Mucosa of stomach (tissue), 1 donor: ENCODE measurements at regions not wholly inside any gene's neighbourhood (a gene's known extent, or its start where the extent isn't known, plus 50 kb on each side); places are given as distances from the start of the nearest gene placed in this dataset.

Experiments used
- H3K27me3 ChIP-seq: one replicate; pipeline ENCODE4 v1.7.0; 2013; ENCODE audit warnings: mild to moderate bottlenecking, low read length; ENCODE audit not compliant: control insufficient read depth, insufficient read depth
- H3K36me3 ChIP-seq: one replicate; pipeline ENCODE4 v1.7.0; 2013; ENCODE audit warnings: low read length; ENCODE audit not compliant: control insufficient read depth, insufficient read depth
- H3K4me1 ChIP-seq: one replicate; pipeline ENCODE4 v1.7.0; 2013; ENCODE audit warnings: mild to moderate bottlenecking, low read length; ENCODE audit not compliant: control insufficient read depth, insufficient read depth
- H3K4me3 ChIP-seq: one replicate; pipeline ENCODE4 v1.7.0; 2013; ENCODE audit warnings: low read length
- H3K9ac ChIP-seq: one replicate; pipeline ENCODE4 v1.7.0; 2013; ENCODE audit warnings: mild to moderate bottlenecking, low read length, moderate library complexity
- H3K9me3 ChIP-seq: one replicate; pipeline ENCODE4 v1.7.0; 2013; ENCODE audit warnings: mild to moderate bottlenecking, low read length, moderate library complexity; ENCODE audit not compliant: control insufficient read depth
- donor health status: Pancreatic carcinoma.

DNA sequence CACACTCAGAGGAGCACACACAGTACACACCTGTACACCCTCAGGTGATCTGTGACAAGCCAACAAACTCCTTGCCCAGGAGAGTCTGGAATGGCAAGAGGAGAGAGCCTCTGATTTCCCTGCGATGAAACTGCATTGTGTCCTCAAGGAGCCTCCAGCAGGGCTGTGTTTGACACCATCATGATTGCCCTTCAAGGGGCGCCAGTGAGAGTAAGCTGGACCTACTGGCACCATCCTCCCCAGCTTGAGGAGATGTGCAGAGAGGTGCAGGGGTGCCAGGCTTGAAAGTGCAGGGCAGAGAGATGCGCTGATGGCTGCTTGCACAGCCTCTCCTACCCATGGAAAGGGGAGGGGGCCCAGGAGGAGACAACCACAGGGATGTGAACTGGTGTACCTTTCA lies 188.8 kb upstream of the CADM1 start:
- H3K4me1 ChIP-seq: no peaks in the 10 kb centered on the region
- no peak overlapping the region for H3K9ac ChIP-seq

DNA sequence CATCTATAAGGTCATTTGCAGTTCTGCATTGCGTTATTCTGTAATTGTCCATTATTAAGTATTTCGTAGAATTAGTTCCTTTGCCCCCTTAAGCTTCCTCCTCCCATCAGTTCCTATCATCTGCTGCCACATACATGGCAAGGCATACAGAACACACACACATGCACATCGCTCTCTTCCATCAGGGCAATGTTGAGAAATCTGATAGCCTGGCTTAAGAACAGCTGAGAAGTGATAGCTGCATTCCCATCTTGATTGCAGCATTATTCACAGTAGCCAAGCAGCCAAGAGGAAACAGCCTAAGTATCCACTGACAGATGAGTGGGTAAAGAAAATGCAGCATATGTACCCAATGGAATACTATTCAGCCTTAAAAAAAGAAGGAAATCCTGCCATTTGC lies 186.8 kb upstream of the CADM1 start:
- Histone ChIP-seq H3K4me1 (no peaks in the 10 kb centered on the region), H3K4me3 (no peak overlapping the region), H3K36me3 (no peaks in the 10 kb centered on the region), H3K9me3 (no peaks in the 10 kb centered on the region), H3K27me3 (no peaks in the 10 kb centered on the region), H3K9ac (no peak overlapping the region)

More for the DNA sequence above, 188.8 kb upstream of the CADM1 start:
- no peaks in the 10 kb centered on the region for H3K27me3 ChIP-seq
- no peaks in the 10 kb centered on the region for H3K36me3 ChIP-seq
- no peaks in the 10 kb centered on the region for H3K9me3 ChIP-seq
- no peak overlapping the region for H3K4me3 ChIP-seq

DNA sequence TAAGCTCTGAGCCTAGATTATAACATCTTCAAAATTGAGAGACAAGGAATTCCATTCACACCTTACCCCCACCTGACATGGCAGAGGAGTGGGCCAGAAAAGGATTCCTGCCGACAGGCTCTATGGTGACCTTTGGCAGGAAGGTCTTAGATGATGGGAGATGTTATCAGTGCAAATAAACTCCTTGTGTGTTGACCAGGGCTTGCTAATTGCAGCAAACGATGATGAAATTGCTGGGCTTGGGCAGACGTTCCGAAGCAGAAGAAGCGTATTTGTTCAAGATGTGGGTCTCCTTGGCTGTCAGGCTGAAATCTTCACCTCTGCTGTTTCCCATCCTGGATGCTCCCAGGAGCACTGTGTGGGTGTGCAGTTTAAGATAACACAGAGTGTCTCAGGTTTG lies 183.7 kb upstream of the CADM1 start:
- no peak overlapping the region for H3K9ac ChIP-seq
- no peaks in the 10 kb centered on the region for H3K36me3 ChIP-seq
- H3K27me3 ChIP-seq: no peaks in the 10 kb centered on the region
- H3K4me1 ChIP-seq: no peaks in the 10 kb centered on the region
- H3K4me3 ChIP-seq: no peak overlapping the region
- no peaks in the 10 kb centered on the region for H3K9me3 ChIP-seq

DNA sequence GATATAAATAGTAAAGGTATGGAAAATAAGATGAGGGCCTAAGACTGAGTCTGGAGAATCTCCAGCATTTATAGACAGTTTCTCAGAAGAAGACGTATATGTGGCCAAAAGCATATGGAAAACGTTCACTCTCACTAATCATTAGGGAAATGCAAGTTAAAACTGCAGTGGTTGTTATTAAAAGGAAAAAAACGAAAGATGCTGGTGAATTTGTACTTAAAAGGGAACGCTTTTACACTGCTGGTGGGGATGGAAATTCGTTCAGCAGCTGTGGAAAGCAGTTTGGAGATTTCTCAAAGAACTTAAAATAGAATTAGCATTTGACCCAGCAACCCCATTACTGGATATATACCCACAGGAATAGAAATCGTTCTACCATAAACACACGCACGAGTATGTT lies 180.5 kb upstream of the CADM1 start:
- no peak overlapping the region for H3K9ac ChIP-seq
- no peak overlapping the region for H3K4me3 ChIP-seq
- H3K9me3 ChIP-seq: no peaks in the 10 kb centered on the region
- no peaks in the 10 kb centered on the region for H3K36me3 ChIP-seq
- no peaks in the 10 kb centered on the region for H3K4me1 ChIP-seq
- no peaks in the 10 kb centered on the region for H3K27me3 ChIP-seq

DNA sequence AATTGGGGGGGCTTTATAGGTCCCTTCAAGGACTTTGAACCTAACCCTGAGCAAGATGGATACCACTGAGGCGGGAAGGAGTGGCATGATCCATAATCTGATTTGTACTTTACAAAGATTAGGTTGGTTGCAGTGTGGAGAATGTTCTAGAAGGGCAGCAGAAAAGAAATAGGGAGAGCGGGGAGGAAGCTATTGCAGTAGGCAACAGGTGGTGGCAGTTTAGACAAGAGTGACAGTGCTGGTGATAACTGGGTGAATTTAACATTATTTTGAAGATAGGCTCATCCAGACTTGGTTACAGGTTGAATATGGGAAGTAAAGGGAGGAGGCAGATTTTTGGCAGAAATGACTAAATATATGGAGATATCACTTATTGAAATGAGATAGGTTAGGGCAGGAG lies 179.9 kb upstream of the CADM1 start:
- Histone ChIP-seq H3K9me3 (no peaks in the 10 kb centered on the region), H3K4me1 (no peaks in the 10 kb centered on the region), H3K4me3 (no peak overlapping the region), H3K9ac (no peak overlapping the region), H3K36me3 (no peaks in the 10 kb centered on the region), H3K27me3 (no peaks in the 10 kb centered on the region)

GRCh38 chr11:115682888-115683287 lies 178.7 kb upstream of the CADM1 start:
- Histone ChIP-seq H3K27me3 (no peaks in the 10 kb centered on the region), H3K9me3 (no peaks in the 10 kb centered on the region), H3K4me1 (no peaks in the 10 kb centered on the region), H3K4me3 (no peak overlapping the region), H3K9ac (no peak overlapping the region), H3K36me3 (no peaks in the 10 kb centered on the region)

GRCh38 chr11:115682101-115682500 lies 177.9 kb upstream of the CADM1 start:
- Histone ChIP-seq H3K4me3 (no peak overlapping the region), H3K4me1 (no peaks in the 10 kb centered on the region), H3K9me3 (no peaks in the 10 kb centered on the region), H3K36me3 (no peaks in the 10 kb centered on the region), H3K9ac (no peak overlapping the region), H3K27me3 (no peaks in the 10 kb centered on the region)

DNA sequence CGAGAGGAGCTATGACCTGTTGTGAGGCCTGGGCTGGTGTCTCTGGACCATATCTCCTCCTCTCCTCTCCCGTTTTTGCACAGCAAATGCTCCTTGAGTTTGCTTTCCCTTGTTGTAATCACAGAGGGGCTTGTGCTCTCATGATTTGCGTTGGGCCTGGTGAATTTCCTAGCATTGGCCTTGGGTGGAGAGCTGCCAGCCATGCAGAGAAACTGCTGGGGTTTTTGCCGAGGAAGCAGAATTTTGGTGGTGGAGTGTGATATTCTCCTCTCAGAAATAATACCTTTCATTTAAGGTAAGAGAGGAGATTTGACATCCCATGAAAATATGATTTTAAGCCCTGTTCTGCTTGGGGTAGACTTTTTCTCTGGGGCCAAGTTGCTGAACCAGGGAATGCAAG lies 175.7 kb upstream of the CADM1 start:
- Histone ChIP-seq H3K9ac (no peak overlapping the region), H3K36me3 (no peaks in the 10 kb centered on the region), H3K4me3 (no peak overlapping the region), H3K4me1 (no peaks in the 10 kb centered on the region), H3K27me3 (no peaks in the 10 kb centered on the region), H3K9me3 (no peaks in the 10 kb centered on the region)

DNA sequence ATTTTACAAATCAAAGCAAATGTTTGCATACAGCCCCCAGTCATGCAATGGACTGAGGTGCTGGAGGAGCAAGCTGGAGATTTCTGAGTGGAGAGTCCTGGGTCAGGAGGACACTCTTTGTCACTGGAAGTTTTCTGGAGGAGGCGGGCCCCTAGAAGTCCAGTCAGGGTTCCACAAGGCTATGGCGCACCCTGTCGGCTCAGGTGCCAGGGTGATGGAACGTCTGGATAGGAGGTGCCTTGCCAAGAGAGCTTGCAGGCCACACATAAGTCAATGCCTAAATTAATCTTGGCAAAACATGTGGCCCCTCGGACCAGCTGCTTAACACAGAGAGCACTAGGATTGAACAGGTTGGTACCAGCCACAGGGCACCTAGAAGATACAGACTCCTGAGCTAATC lies 174.7 kb upstream of the CADM1 start:
- Histone ChIP-seq H3K36me3 (no peaks in the 10 kb centered on the region), H3K4me1 (no peaks in the 10 kb centered on the region), H3K9me3 (no peaks in the 10 kb centered on the region), H3K9ac (no peak overlapping the region), H3K4me3 (no peak overlapping the region), H3K27me3 (no peaks in the 10 kb centered on the region)

GRCh38 chr11:115677190-115677589 lies 173.0 kb upstream of the CADM1 start:
- Histone ChIP-seq H3K9me3 (no peaks in the 10 kb centered on the region), H3K36me3 (no peaks in the 10 kb centered on the region), H3K27me3 (no peaks in the 10 kb centered on the region), H3K4me1 (peaks cover 3% of the 10 kb centered on the region), H3K4me3 (no peak overlapping the region), H3K9ac (no peak overlapping the region)

- H3K9me3 ChIP-seq: no peaks in the 10 kb centered on the region
These were observed 172.6 kb upstream of the CADM1 start for GRCh38 chr11:115676768-115677167.

DNA sequence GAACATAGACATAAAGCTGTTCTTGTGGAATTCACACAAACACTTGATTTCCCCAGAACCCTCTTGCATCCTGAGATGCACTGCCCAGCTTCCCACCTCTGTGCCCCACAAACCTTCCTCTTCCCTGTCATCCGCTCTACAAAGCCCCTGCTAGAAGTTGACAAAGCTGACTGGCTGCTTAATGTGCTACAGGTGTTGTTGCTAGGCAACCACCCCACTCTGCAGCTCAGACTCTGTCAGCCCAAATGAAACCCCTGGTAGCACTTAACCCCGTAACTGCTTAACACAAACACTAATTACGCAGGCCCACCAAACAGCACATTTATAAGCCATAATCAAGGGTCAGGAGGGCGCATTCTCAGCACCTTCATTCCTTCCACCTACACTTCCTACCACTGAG lies 172.0 kb upstream of the CADM1 start:
- no peaks in the 10 kb centered on the region for H3K36me3 ChIP-seq
- no peak overlapping the region for H3K9ac ChIP-seq
- peaks cover 3% of the 10 kb centered on the region for H3K4me1 ChIP-seq
- H3K27me3 ChIP-seq: no peaks in the 10 kb centered on the region
- no peak overlapping the region for H3K4me3 ChIP-seq
- H3K9me3 ChIP-seq: no peaks in the 10 kb centered on the region

More at GRCh38 chr11:115676768-115677167, 172.6 kb upstream of the CADM1 start:
- H3K9ac ChIP-seq: no peak overlapping the region
- no peaks in the 10 kb centered on the region for H3K36me3 ChIP-seq
- no peak overlapping the region for H3K4me3 ChIP-seq
- peaks cover 3% of the 10 kb centered on the region for H3K4me1 ChIP-seq
- H3K27me3 ChIP-seq: no peaks in the 10 kb centered on the region

DNA sequence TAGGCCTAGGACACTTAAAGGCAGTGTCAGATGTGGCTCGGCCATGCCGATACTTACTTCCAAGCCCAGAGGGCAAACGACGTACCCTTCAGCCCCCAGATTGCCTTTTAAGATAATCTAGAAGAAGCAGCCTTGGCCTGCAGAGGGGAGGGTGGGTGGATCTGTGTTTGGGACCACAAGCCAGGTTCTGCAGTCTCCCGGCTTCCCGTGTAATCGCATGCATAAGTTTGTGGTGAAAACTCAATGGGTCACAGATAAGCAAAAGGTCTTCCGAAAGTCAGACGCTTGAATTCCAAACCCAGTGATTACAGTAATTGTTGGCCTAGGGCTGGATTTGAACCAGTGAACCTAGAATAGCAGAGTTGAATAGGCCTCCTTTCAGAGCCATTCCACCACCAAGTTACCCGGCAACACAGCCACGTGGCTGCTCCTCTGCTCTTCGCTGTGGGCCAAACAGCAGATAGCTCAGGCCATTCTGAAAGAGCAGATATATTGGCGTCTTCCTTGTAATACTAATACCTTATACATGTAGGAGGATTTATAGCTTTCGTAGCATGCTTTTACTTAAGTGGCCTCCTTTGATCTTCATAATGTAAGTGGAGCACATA lies 170.8 kb upstream of the CADM1 start:
- no peaks in the 10 kb centered on the region for H3K27me3 ChIP-seq
- no peaks in the 10 kb centered on the region for H3K9me3 ChIP-seq
- H3K9ac ChIP-seq: no peak overlapping the region
- no peaks in the 10 kb centered on the region for H3K36me3 ChIP-seq
- no peak overlapping the region for H3K4me3 ChIP-seq
- peaks cover 3% of the 10 kb centered on the region for H3K4me1 ChIP-seq
